Renal pelvis (tissue), 1 donor: ENCODE measurements at regions not wholly inside any gene's neighbourhood (a gene's known extent, or its start where the extent isn't known, plus 50 kb on each side); places are given as distances from the start of the nearest gene placed in this dataset.

Experiments used
- DNase-seq: peaks from one replicate; pipeline ENCODE4 v3.0.0-alpha.2; 2013

DNA sequence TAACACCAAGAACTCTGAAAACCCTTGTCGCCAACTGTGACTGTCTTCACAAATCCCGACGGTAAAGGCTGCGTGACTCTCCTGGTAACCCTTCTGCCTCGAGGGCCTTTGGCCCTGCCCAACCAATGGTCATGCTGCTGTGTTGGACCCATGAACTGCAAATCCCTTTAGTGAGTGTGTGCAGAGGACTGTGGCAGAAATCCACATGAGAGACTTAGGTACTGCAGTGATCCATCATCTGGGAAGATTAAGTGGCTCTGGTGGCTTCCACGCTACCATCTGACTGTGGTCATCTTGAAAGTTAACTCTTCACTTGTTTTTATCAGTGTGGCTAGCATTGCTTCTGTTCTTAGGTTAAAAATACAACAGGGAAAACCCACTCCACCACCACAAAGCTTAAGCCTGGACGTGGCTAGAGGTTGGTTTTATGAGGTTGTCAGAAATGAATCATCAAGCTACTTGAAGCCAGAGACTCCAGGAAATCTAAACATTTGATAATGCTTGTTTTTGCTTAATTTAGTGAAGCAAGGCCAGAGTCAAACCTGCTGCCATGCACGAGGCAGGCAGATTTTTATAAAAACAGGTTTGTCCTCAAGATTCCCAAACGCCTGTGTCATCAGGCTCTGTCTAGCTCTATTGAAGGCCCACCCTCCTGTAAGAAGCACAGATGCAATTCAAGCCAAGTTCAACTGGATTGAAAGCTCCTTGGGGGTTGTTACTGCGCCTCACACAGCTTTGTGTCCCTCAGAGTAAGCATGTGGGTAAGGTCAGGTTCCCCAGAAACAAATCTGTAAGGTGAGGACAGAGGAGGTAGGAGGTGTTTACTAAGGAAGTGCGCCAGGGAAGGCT, 52.7 kb upstream of the ERCC6L2 start:
- no peak for DNase-seq

DNA sequence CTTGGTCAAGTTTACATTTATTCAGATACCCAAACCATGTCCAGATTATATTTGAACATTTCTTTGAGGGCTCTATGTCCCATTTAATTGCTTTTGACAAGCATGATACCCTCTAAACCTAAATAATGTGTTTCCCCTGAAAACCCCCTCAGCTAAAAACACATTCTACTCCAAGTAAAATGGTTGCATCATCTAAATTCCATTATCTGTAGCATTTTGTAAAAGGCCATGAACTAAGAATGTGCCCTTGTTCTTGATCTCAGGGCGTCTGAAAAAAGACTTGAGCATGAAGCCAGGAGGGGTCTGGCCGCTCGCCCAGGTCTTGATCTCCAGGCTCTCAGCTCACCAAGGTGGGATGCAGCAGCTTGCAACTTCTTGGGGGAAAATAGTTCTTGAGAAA, 53.5 kb upstream of the ERCC6L2 start:
- no peak for DNase-seq

DNA sequence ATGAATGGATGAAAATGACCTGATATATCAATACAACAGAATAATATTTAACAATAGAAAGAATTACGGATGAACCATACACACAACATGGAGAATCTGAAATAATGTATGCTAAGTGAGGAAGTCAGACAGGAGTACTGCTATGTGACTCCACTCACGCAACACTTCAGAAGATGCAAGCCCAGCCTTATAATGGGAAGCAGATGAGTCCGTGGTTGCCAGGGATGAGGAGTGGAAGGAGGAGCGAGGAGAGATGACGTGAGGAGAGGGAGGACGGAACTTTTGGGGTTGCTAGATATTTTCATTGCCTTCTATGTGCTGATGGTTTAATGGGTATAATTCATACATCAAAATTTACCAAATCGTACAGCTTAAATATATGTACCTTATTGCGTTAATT, 55.4 kb upstream of the ERCC6L2 start:
- no peak for DNase-seq

DNA sequence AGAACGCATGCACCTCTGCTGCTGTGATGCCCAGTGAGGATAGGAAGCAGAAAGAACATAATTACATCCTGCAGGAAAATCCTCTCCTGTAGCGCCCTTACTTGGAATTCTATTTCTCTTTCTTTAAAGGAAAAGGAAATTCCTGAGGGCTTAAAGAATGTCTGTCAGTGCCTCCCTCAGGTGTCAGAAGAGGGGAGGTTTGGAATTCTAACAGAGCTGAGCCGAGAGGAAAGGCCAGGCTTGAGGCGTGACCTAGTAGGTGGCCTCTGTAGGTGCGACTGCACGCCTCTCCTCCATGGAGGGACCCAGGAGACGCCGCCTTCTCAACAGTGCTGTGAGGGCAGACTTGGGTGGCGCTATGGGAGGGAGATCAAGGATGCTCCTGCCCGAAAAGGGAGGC, 55.9 kb upstream of the ERCC6L2 start:
- no peak for DNase-seq

DNA sequence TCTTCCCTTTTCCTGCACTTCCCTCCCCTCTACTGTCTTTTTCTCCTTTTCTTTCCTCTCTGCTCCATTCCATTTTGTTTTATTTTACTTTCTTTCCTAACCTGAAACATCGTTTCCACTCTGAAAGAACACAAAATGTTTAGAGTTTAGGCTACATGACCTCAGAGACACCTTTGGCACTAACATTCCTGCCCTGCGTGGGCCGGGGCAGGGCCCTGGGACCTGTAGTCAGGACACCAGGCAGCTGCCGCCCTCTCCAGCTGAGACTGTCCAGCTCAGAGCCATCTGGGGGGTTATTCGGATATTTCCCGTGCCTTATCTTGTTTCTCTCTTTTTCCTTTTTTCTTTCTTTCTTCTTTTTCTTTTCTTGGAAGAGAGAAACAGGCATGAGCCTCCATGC, 58.3 kb upstream of the ERCC6L2 start:
- DNase-seq = no peak

DNA sequence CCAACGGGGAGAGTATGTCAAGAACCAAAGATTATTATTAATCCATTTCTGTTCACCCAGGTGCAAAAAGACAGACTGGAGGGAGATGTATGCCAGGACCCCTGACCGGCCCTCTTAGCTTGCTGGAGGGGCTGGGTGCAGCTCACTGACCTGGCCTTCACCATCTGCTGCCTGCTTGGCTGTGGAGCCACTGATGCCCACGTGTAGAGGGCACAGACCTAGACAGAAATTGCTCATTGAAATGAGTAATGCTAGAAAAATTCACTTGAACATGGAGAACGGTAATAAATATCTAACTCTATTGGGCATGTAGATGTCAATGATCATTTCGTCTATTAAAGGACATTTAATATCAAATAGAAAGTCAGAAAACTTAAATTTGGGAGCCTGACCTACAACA, 58.8 kb upstream of the ERCC6L2 start:
- no peak for DNase-seq

DNA sequence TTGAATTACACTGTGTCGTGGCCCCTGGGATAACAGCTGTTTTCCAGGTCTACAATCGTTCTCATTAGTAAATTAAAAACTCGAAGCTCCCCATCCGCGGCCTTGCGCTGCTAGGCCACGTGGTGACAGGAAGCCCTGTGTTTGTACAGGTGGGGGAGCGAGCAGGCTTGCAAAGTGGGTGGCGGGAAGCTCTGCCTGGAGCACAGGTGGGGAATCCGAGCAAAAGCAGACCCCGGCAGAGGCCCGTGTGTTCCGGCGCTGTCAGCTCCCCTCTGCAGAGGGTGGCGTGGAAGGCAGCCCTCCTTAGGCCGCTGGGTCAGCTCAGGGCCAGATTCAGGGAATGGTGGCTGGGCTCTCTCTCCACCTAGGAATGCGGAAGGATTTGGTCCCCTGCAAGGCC, 59.5 kb upstream of the ERCC6L2 start:
- DNase-seq = no peak

DNA sequence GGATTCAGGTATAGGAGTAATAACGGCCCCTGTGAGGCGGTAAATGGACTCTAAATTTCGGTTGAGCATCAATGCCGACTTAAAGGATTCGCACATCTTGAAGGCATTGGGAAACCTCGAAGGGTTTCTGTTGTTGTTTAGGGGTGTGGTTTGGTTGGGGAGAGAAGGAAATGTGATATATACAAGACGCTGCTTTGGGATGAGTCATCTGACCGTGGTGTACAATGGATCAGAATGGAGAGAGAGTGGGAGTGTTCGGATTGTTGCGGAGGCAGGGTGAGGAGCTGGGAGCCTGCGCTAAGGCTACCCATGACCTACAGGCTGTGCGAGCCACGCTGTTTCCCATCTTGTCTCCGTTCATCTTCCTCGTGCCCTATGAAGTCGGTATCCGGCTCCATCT, 60.4 kb upstream of the ERCC6L2 start:
- DNase-seq = no peak

DNA sequence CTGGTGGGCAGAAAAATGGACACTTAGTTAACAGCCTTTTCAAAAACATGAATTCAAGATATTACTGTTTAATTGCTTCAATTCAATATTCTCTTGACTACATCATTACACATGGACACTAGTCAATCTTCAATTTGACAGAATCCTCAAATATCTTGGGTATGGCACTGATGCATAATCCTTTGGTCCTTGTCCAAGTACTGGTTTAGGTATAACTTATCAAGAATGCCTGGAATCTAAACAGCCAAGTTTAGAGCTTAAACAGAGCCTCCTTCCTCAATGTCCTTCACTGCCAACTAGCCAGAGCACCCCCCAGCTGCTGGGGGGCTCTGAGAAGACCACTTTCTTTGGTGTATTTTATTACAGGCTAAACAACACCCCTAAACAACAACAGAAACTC, 61.6 kb upstream of the ERCC6L2 start:
- DNase-seq = no peak

DNA sequence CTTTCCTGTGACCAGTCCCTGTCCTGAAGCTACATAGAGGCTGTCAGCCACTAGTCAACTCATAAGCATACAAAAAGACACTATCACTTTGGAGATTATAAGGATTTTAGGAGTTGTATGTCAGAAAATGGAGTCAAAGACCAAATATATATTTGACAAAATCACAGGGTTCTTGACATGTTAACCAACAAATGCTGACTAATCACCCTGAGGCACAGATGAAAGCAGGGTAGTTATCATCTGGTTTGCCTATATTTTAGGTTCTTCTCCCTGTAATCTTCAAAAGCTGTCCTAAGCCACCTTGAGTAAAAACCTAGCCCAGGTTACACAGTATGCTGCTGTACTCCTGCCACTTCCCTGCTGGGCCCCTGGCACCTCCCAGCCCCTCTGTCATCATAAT, 64.7 kb upstream of the ERCC6L2 start:
- no peak for DNase-seq

DNA sequence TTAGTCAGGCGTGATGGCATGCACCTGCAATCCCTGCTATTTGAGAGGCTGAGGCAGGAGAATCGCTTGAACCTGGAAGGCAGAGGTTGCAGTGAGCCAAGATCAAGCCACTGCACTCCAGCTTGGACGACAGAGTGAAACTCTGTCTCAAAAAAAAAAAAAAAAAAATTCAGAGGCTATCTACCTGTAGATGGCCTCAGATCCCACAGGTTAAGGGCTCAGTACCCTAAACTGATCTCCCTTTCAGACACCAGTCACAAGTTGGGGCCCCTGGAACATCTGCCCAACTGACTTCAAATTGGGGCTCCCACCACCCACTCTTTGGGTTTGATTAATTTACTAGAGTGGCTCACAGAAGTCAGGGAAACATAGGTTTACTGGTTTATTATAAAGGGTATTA, 65.4 kb upstream of the ERCC6L2 start:
- no peak for DNase-seq

DNA sequence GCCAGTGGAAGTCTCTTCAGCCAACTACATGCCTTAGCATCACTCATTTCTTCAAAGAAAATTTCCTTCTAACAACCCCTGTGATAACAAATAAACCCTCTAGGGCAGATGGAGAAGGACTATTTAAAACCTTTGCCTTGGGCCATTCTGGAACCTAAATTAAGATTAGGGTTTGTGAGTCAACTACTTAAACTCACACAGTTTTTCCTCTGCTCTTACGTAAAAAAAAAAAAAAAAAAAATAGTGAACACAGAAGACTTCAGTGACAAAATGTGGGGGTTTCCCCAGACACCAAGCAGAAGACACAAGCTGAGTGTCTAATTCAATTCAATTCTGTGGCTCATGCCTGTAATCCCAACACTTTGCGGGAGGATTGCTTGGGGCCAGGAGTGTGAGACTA, 65.8 kb upstream of the ERCC6L2 start:
- DNase-seq = no peak

DNA sequence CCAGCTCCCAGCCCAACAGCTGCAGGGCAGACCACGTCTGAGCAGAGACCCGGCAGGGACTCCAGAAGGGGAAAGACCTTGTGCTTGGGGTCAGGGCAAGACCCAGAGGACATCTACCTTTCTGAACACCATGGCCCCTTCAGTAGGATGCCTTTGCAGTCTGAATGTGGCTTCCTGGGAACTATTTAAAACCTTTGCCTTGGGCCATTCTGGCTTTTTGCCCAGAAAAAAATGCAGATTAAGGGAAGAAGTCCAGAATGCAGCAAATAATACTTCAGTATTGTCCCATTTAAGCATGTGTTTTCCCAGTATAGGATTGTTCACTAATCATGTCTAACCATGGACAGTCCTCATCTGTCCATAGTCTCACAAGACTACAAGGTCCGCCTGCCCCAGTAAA, 67.5 kb upstream of the ERCC6L2 start:
- peak; percentile 35 for DNase-seq

DNA sequence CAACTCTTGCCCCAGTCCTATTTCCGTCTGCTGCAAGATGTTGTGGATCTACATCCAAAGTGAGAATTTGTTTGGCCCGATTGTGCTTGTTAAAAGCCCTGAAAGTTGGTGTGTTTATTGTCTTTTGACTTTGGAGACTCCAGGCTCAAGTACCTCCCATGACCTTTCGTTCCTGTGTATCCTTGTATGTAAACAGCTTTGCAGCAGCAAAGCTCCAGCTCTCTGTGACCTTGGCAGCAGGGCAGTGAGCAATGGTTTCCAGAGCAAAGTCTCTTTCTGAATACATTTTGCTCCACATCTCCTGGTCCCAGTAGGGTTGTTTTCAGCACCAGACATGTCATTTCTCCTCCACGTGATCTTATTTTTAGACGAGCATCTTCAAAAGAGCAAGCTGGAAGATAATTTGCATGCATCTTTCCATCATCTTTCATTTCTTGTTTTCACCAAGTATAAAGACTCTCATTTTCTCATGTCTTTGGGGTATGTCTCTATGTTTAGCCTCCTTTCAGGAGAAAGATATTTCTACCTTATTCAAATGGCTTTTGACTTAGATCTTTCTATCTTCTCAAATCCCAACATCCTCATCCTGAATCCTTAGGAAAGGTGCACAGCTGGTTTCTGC, 68.1 kb upstream of the ERCC6L2 start:
- no peak for DNase-seq

DNA sequence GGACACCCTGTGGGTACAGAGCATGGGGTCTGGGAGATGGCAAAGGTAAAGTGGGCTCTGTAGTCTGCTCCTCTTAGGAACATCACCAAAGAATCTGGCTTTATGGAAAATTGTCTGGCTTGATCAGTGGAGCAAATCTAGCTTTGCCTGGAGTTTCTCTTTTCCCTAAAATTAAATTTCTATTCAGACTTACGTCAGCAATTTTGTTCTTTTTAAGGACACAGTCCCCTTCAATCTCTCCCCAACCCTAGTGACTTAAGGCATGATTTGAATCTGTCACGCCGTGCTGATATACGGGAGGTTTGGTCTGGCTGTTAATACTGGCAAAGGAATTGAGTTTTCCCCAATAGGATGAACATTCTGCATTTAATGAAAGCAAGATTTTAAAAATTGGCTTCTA, 72.3 kb upstream of the ERCC6L2 start:
- no peak for DNase-seq

DNA sequence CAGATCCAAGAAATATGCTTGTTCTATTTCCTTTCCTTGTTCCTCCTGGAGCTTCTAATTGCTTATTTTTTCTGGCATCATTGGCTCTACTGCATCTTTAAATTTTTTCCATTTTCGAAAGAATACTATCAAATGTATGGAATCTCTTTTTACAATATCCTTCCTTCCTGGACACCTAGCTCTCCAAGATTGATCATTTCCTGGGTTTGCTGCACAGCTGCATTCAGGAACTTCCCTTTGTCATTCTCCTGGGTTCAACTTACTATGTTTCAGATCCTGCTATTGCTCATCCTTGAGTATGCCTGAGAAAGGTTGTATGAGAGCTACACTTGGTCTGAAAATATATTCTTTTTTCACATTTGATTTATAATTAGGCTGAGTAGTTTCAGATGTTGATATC, 73.7 kb upstream of the ERCC6L2 start:
- DNase-seq = no peak

DNA sequence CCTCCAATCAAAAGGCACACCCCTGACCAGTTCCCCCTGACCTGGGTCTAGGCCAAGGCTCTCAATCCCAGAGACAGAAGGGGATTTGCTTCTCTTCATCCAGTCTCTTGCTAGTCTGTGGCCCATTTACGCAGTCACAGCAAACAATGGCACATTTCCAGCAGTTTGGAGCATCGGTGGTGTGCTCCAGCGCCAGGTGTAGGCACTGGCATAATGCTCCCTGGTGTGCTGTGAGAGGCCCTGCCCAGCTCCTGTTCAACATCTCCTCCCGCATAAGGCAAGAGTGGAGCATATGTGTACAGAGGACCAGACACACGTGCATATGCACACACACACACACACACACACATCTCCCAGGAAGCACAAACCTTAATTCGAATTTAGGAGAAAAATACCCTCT, 79.5 kb upstream of the ERCC6L2 start:
- no peak for DNase-seq

DNA sequence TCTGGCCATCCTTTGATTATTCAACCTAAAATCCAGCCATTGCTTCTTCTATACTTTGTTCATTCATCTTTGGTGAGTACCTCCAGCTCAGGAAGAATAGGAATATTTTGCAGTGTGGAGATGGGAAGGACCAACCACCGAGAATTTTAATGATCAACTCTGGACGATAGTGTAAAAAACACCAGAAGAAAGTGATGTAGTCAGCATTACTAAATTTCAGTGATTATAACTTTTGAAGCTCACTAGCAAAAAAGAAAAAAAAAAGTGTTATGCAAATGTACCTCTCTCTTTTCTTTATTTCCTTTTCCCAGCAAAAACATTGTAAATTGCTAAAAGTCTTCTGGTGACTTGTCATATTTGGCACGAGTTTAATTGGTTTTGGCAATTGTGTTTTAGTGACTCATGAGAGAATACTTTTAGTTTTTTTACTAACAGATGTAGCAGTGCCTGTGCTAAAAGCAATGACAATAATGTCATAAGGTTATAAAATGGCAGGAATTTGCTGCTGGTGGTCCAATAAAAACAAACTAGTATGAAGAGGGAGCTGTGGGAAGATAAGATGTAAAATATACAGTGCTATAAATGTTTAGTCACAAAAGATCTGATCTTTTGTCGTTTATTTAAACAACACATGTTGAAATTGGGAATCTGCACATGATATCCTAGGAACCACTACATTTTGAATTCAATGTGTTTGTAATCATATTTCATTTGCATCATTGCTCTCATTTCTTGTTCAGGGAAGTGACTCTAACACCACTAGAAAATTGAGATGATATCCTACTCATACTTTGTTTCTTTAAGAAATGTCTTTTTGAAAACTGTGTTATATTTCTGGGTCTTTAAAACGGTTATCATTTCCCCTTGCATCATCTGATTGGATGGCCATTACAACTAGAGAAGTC, 81.3 kb upstream of the ERCC6L2 start:
- peak; percentile 74 for DNase-seq

DNA sequence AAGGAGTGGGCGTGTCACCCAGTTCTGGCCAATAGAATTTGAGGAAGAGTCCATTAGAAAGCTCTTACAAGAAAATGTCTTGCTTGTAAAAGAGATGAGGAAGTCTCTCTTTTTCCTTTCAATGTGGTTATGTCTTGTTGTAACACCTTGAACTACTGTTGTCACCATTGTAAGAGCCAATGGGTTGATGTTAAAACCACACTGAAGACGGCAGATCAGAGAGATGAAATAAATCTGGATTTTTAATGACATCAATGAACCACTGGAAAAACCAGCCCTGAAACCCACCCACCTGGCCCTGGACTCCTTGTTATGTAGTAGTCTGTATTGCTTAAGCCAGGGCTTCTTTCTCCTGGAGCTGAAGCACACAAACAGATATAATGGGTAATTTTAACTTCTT, 83.8 kb upstream of the ERCC6L2 start:
- DNase-seq = no peak

DNA sequence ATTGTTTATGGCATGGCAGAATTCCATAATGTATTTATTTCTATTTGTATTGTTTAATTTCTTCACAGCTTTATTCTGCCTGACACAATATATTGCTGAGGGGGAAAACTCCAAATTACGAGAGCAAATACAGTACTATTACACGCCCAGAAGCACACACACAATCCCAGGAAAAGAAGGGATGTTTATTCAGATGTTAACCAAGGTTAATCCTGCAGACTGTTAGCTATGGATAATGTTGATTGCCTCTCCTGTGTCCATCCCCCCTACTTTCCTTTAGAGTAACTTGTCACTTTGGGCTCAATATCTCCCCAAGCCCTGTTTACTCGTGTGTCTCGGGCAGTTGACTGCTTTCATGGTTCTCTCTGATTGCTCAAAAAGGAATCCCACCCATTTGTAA, 84.2 kb upstream of the ERCC6L2 start:
- no peak for DNase-seq

DNA sequence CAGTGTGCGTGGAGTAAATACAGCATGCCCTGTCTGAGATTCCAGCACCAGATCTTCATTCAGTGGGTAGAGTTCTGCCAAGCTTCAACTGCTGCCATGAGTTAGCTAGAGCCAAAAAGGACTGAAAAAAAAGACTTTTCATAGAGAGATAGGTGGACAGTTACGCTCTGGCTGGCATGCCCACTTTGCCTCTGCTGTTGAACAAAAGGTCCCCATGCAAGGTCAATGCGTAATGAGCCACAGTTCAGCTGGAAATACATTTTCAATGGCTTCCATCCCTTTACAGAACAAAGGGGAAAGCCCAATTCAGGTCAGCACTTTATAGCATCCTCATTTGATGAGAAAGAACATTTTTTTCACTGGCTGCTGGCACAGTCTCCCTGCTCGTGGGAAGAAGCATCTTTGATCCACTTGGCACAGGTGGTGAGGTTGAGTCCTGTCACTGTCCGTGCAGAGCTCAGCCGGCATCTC, 86.9 kb upstream of the ERCC6L2 start:
- DNase-seq = no peak

DNA sequence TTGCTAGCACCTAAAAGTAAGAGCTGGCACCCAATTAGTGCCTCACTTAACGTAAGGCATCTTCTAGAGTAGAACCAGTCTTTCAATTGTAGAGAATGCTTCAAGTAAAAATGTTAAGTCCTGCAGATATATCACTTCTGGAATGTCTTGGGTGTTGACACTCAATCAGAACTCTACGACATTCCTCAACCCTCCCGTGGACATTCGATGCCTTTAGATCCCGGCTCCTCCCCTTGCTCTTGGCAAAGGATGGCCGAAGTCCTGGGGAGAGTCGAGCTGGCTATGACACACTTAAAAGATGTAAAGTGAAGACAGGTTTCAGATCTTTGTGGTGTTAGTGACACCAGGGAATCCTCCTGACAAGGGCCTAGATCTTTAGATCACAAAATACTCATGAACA, 87.5 kb upstream of the ERCC6L2 start:
- DNase-seq = peak; percentile 64

DNA sequence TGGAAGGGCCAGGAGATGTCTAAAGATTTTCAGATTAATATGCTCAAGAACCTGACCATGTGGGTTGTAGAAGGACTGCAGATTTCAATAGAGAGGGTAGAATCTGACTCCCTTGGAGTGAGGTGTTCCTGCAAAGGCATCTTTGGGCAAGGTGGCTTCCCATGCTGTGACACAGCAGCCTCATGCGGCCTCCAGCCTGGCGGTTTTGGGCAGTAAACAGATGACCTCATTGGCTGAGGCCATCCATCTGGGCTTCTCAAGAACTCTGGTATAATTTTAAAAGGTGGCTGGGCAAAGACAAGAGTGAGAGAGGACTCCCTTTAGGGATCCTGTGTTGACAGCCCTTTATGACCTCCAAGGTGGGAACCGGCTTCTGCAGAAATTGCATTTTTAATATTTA, 90.3 kb upstream of the ERCC6L2 start:
- DNase-seq = no peak
